KMS-11 (cell line): ENCODE measurements at regions not wholly inside any gene's neighbourhood (a gene's known extent, or its start where the extent isn't known, plus 50 kb on each side); places are given as distances from the start of the nearest gene placed in this dataset.

Experiments
- H2AFZ ChIP-seq: fragments of 200-600 bp; sonication (generic); 2 replicates; pipeline ENCODE4 v1.6.1; 2016; ENCODE audit warnings: antibody characterized with exemption, mixed run types, low read depth
- H3K27ac ChIP-seq: fragments of 200-600 bp; sonication (generic); 2 replicates; pipeline ENCODE4 v1.6.1; 2016; ENCODE audit warnings: mild to moderate bottlenecking, mixed run types
- H3K27me3 ChIP-seq: fragments of 200-600 bp; sonication (generic); 2 replicates; pipeline ENCODE4 v1.6.1; 2017; ENCODE audit warnings: mild to moderate bottlenecking, low read depth, mixed run types, moderate library complexity; ENCODE audit not compliant: insufficient read depth
- H3K36me3 ChIP-seq: fragments of 200-600 bp; sonication (generic); 2 replicates; pipeline ENCODE4 v1.6.1; 2017; ENCODE audit warnings: mild to moderate bottlenecking, mixed run types; ENCODE audit not compliant: insufficient read depth
- H3K4me1 ChIP-seq: fragments of 200-600 bp; sonication (generic); 2 replicates; pipeline ENCODE4 v1.6.1; 2016; ENCODE audit warnings: mild to moderate bottlenecking, low read depth, mixed run types; ENCODE audit not compliant: poor library complexity, severe bottlenecking
- H3K4me2 ChIP-seq: fragments of 200-600 bp; sonication (generic); 2 replicates; pipeline ENCODE4 v1.7.0; 2016; ENCODE audit warnings: mild to moderate bottlenecking, mixed run types
- H3K4me3 ChIP-seq: fragments of 200-600 bp; sonication (generic); IDR thresholded peaks from 2 replicates; pipeline ENCODE4 v1.6.1; 2017; ENCODE audit warnings: low read depth, low read length, mixed read lengths; ENCODE audit not compliant: insufficient read depth
- H3K79me2 ChIP-seq: fragments of 200-600 bp; sonication (generic); 2 replicates; pipeline ENCODE4 v1.6.1; 2016; ENCODE audit warnings: low read depth, mixed run types; ENCODE audit not compliant: insufficient read depth
- H3K9ac ChIP-seq: fragments of 200-600 bp; sonication (generic); 2 replicates; pipeline ENCODE4 v1.6.1; 2016; ENCODE audit warnings: mild to moderate bottlenecking, mixed run types
- H4K20me1 ChIP-seq: fragments of 200-600 bp; sonication (generic); 2 replicates; pipeline ENCODE4 v1.6.1; 2016; ENCODE audit warnings: mild to moderate bottlenecking, mixed run types; ENCODE audit not compliant: insufficient read depth
- TF ChIP-seq, protein P1 (sequence below): fragments of 200-600 bp; sonication (generic); conservative IDR thresholded peaks from 2 replicates; pipeline ENCODE4 v1.6.1; 2017; ENCODE audit warnings: low read depth, mild to moderate bottlenecking, antibody characterized with exemption, low read length, moderate library complexity, mixed read lengths

DNA sequence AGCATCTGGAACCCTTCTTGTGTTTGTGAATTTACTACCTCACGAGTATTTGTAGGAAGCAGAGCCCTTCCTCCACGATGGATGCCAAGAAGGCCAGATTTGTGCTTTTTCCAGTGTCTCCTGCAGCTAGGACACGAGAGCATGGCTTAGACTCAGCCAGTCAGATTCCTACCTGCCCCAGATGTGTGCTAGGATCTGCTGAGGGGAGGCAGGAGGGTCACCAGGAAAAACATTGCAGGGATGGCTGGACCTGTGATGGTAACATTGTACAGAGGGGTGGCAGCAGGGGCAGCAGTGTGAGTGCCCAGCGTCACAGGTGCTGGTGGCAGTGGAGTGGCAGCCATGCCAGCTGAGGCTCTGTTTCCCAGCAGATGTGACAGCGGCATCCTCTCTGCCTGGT is 285.3 kb downstream of the FAM43A start:
- H3K9ac ChIP-seq = no peak overlapping the region
- no peaks in the 10 kb centered on the region for H3K27me3 ChIP-seq
- H3K27ac ChIP-seq = no peak overlapping the region
- no peaks in the 10 kb centered on the region for H3K79me2 ChIP-seq
- no peak overlapping the region for H2AFZ ChIP-seq
- TF ChIP-seq, protein P1, sequence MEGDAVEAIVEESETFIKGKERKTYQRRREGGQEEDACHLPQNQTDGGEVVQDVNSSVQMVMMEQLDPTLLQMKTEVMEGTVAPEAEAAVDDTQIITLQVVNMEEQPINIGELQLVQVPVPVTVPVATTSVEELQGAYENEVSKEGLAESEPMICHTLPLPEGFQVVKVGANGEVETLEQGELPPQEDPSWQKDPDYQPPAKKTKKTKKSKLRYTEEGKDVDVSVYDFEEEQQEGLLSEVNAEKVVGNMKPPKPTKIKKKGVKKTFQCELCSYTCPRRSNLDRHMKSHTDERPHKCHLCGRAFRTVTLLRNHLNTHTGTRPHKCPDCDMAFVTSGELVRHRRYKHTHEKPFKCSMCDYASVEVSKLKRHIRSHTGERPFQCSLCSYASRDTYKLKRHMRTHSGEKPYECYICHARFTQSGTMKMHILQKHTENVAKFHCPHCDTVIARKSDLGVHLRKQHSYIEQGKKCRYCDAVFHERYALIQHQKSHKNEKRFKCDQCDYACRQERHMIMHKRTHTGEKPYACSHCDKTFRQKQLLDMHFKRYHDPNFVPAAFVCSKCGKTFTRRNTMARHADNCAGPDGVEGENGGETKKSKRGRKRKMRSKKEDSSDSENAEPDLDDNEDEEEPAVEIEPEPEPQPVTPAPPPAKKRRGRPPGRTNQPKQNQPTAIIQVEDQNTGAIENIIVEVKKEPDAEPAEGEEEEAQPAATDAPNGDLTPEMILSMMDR = no peak
- H4K20me1 ChIP-seq = no peaks in the 10 kb centered on the region
- no peak overlapping the region for H3K4me2 ChIP-seq
- no peak overlapping the region for H3K4me3 ChIP-seq
- H3K36me3 ChIP-seq = no peaks in the 10 kb centered on the region
- no peaks in the 10 kb centered on the region for H3K4me1 ChIP-seq

DNA sequence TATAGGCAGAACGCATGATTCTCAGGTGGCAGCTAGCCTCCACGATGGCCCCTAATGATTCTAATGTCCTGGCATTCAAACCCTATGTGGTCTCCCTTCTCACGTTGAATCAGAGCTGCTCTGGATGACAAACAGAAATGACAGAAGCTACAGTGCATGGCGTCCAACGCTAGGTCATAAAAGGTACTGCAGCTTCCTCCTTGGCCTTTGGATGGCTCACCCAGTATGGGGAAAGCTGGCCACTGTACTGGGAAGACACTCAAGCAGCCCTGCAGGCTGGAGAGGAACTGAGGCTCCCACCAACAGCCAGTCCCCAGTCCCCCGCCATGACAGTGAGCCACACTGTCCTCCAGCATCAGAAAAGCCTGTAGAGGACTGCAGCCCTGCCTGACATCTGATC is 286.3 kb downstream of the FAM43A start:
- no peaks in the 10 kb centered on the region for H3K36me3 ChIP-seq
- H3K4me3 ChIP-seq = no peak overlapping the region
- H3K4me1 ChIP-seq = no peaks in the 10 kb centered on the region
- H4K20me1 ChIP-seq = no peaks in the 10 kb centered on the region
- TF ChIP-seq, protein P1 = no peak
- H3K27ac ChIP-seq = no peak overlapping the region
- H3K27me3 ChIP-seq = no peaks in the 10 kb centered on the region
- no peak overlapping the region for H3K9ac ChIP-seq
- no peaks in the 10 kb centered on the region for H3K79me2 ChIP-seq
- no peak overlapping the region for H3K4me2 ChIP-seq
- H2AFZ ChIP-seq = no peak overlapping the region

DNA sequence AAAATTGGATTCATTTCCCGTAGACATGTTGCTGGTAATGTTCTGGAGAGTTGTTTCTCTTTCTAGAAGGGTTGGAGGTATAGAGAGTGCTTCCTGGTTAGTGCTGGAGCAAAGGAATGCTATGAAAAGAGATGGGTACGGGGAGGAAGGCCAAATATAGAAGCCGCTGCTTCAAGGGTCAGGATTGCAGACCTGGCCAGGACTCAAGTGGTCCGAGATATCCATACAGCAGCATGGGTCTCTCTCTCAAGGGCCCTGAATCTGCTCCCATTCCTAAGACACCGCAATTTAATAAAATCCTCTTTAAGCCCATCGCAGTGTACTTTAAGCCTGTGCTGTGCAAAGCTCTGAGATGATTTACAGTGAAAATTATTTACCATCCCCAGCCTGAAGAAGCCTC is 287.0 kb downstream of the FAM43A start:
- H2AFZ ChIP-seq = no peak overlapping the region
- no peaks in the 10 kb centered on the region for H4K20me1 ChIP-seq
- no peaks in the 10 kb centered on the region for H3K79me2 ChIP-seq
- no peaks in the 10 kb centered on the region for H3K36me3 ChIP-seq
- TF ChIP-seq, protein P1 = no peak
- H3K9ac ChIP-seq = no peak overlapping the region
- no peak overlapping the region for H3K4me3 ChIP-seq
- no peaks in the 10 kb centered on the region for H3K27me3 ChIP-seq
- H3K4me2 ChIP-seq = no peak overlapping the region
- no peaks in the 10 kb centered on the region for H3K4me1 ChIP-seq
- no peak overlapping the region for H3K27ac ChIP-seq

DNA sequence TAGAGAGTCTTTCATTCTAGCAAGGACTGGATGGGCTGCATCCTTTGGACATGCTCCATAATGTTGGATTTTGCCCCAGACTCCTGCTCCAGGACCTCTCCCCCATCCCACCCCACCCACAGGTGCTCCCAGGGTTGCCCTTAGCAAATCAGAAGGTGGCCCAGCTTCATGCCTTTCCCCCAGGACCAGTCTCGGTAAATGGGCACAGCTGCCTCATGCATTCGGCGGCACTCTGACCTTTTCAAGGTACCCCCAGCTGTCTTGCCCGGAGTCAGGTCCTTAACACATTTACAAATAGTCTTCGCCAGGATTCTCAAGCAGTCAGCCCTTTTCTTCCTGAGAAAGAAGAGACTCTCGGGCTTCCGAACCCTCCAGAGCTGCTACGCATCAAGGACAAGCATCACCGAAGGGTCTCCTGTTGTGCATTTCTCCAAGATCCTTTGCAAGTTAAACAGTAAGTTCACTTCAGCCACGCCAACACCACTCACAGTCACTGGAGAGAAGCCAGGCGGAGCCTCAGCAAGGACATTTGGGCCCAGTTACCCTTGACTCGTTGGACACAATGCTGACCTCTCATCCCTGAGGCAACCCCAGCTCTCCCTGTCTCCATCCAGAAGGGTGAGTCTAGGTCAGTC is 287.8 kb downstream of the FAM43A start:
- Histone ChIP-seq H3K27me3 (no peaks in the 10 kb centered on the region), H3K36me3 (no peaks in the 10 kb centered on the region), H3K27ac (no peak overlapping the region), H3K4me2 (no peak overlapping the region), H3K4me1 (no peaks in the 10 kb centered on the region), H3K9ac (no peak overlapping the region), H2AFZ (no peak overlapping the region), H3K4me3 (no peak overlapping the region), H4K20me1 (no peaks in the 10 kb centered on the region), H3K79me2 (no peaks in the 10 kb centered on the region)
- TF ChIP-seq, protein P1 = no peak
